ENCODE measurements at regions not wholly inside any gene's neighbourhood (a gene's known extent, or its start where the extent isn't known, plus 50 kb on each side); places are given as distances from the start of the nearest gene placed in this dataset.
"Not testable (repeated sequence)": the region's sequence is repeated elsewhere in the genome, so short reads cannot be mapped to it uniquely, and the experiment has no call there.

DNA sequence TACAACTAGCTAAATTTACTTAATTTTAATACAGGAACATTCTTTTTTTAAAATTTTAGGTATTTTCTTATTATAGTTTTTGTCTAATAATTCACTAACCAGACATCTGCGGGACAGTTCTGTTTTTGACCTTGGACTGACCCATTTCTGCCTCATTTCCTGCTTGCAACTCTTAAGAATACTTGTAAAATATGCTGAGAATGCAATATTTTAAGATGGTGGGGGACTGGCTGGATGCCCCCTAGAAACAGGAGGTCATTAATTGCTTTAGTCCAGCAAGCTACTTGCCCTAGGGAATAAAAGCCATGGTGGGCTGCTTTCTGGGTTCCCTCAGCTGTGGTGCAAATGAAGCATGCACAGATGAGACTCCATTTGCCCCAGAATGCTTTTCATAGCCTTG lies 2348.4 kb downstream of the PCDH7 start:
- no peak for DNase-seq

DNA sequence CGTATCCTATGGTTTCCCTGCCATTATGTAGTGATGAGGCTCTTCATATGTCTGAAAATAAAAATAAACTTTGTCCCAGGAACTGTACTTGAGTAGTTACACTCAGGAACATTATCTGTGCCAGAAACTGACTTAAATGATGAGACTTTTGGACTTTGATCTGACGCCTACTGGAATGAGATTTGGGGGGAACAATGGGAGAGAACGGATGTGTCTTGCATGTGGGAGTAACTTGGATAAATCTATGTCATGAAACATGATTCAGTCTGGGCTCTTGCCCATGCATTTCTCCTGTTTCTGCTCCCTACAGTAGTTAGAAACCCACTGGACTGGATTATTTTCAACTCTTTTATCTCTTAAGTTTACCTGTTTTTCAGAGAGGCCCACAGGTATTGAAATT lies 2351.4 kb downstream of the PCDH7 start:
- peak; percentile 55 for DNase-seq

DNA sequence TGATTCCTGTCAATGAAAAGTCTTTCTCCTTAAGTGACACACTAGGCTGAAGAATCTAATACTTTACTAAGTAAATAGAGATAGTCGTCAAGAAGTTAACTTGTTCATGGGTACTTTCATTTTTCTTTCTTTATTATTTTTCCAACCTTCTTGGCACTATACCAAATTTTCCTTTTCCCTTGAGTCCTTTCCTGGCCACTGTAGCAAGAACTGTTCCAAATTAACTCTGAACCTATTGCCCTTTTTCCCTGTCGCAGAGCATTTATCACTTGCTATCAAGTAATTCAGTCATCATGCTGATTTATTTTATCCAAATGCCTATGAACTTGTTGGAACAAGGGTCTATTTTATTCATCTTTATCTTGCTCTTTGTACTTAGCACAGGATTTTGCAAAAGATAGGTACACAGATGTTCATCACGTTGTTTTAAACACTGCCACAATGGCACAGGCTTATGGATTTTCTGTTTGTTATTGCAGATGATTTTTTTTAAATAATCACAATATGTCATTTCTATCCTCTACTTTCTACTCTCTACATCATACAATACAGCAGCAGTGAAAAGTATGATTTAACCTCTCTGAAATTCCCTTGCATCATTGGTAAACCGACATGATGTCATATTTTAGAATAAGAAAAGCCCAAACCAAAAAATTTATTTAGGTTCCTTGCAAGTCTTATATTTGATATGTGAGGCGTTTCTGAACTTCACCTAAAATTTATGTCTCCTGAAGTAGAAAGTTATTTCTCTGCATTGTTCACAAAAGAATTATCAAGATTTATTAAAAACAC lies 2352.3 kb downstream of the PCDH7 start:
- no peak for DNase-seq

DNA sequence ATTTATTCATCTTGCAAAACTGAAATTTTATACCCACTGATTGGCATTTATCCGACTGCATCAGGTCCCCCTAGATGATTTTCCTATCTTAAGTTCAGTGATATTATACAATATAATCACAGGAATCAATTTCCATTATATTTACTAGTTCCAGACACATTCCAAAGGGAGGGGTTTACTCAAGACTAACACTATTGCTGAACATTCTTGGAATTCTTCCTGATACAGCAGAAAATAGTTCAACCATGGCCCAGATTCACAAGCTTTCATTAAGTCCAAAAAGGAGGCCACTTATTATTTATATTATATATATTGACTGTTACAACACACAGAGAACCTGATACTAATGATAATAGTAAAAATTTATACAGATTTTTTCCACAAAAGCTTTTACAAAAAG lies 2353.6 kb downstream of the PCDH7 start:
- no peak for DNase-seq

DNA sequence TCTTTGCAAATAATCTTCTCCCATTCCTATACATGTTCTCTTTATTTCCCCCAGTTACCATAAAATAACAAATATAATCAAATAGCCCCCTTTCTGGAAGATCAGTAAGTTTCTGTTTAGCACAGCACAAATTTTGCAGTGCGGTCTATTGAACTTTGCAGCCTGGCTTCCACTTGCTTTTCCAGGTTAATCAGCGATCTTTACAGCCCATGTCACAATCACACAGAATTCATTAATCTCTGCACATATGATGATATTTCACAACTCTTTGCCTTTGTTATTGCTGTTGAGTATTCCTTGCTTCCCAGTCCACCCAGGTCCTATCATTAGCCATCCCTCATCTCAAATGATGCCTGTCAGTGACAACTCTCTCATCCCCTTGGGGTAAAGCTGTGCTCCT lies 2358.0 kb downstream of the PCDH7 start:
- DNase-seq = no peak

DNA sequence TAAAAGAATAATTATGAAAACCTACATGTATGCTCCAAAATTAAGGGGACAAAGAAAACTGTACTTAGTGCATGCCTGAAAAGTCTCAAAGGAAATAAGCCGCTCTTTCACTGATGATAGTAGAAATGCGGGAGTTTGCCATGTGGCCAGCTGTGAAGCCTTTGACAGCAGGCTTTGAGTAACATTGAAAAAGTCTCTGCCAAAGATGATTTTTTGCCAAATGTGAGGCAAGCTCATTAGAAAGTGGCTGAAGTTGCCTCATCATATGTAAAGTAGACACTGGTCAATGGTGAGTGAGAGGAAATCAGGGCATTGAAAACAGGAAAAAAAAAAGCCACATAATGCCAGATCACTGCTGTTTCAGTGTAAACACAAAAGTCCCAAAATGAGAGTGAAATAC lies 2360.1 kb downstream of the PCDH7 start:
- no peak for DNase-seq

DNA sequence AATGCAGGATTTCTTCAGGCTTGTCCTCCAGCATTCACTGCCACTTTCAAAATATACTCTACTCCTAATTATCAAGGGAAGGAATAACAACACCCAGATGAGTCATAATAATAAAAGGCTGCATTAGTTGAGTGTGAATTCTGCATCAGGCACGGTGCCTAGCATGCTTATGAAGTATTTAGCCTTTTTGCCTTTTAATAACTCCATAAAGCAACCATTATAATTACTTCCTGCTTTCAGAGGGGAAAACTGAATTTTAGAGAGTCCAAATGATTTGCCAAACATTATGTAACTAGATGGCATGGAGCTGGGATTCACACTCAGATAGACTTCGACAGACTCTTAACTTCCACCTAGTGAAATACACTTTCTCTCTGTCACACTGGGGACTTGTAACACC lies 2365.5 kb downstream of the PCDH7 start:
- no peak for DNase-seq

DNA sequence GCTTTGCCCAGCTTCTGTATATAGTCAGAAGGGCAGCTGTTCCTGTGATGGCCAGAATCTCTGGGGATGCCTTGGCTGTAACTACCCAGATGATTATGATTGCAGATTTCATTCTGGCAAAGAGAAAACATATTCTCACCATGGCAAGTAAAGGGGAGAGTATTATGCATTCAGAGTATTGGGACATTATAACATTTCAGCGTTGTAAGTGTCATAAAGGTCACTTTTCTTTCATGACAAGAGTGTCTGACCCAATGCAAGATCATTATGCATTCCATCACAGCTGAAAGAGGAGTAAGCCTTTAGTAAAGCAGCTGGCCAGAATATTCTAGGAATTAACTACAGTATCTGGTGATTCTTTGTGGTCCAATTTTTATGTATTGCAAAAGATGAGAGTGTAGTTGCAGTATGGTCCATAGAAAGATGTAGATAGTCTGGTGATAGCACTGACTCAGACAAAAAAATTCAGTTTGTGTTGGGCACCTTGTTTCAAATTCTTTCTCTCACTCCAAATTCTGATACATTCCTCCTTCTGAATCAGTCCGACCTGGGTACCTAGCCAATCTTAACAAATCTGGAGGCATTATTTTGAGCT lies 2366.3 kb downstream of the PCDH7 start:
- no peak for DNase-seq

DNA sequence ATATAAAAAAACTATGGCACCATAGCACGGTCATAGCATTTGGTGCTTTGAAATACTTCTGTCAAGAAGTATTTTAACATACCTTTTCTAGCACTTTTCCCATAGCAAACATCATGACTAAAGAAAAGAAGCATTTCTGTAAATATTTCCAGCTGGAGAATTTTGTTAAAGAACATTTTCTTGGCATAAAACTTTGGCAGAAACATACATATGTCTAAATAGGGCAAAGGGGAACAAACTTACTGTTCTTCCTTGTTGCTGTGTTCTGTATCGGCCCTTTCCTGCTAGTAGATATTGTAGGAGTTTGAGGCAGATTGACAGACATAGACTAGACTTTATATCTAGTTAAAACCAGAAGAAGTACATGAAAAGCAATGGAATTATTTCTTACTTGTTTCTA lies 2368.5 kb downstream of the PCDH7 start:
- DNase-seq = peak; percentile 43

DNA sequence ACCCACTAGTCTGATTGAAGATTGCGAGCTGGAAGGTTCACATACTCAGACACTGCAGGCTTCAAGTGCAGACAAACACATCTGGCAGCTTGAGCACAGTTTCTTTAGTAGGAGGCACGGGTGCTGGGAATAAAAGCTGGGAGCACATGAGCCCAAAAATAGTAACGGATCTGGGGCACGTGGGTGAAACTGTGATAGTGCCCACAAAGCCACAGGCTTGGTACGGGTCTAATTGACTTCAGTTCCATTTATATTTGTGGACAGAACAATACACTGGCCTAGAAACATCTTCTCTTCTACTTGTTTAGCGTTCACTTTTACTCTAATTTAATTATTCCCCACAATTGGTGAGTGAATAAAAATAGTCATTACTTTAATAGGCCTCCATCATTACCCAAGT lies 2370.7 kb downstream of the PCDH7 start:
- no peak for DNase-seq

DNA sequence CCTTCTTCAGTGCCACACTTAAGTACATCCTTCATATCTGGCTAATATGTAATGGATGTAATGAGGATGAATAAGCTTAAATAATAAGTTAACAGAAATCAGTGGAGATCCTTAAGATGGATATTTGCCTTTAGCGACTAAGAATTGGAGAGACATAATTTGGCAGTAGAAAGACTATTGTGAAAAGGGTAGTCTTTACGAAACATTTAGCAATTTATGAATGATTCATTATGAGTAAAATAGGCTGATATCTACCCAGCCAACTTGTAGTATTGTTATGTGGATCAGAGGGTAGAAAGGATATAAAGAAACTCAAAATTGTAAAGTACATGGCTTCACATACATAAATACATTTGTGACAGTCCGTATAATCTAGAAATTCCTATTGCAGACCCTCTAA lies 2371.8 kb downstream of the PCDH7 start:
- no peak for DNase-seq

DNA sequence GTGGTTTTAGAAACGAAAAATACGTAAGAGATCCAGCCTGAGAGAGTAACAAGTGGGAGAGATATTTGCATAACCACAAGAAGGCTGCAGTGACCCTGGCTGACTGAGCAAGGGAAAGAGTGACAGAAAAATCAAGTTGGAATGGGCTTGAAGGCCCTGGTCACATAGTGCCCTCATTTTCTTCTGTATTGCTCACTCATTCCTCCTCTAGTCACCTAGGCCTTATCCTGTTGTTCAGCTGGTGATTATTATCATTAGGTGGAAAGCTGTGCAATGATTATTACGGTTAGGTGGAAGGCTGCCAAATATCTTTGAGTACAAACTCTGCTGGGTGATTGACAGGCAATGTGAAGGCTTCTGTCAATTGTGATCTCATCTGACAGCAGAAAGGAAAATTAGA lies 2384.1 kb downstream of the PCDH7 start:
- no peak for DNase-seq

DNA sequence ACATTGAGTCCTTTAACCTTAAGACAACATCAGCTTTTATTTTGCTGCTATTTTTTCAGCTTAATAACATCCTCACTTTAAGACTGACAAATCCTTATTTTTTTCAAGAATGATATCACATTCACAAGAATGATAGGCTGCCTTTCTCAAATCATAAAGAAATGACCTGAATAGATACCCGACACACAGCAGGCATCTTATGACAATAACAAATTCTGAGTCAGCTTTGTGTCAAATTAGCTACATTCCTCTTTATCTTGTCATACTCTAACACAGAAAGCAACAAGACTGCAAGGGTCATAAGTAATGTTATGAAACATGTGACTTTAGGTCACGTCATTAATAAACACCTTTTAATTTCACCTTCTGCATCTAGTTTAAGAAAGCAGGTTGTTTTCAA lies 2387.6 kb downstream of the PCDH7 start:
- no peak for DNase-seq

DNA sequence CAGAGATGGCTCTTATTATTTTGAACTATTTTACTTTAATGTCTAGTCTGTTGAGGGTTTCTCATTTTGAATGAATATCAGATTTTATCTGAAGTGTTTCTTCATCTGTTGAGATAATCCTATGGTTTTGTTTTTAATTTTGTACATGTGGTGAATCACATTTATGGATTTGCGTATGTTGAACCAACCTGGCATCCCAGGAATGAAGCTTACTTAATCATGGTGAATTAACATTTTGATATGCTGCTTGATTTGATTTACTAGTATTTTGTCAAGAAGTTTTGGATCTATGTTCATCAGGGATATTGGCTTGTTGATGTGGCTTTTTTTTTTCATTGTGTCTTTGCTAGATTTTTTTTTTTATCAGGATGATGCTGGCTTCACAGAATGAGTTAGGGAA lies 2390.9 kb downstream of the PCDH7 start:
- DNase-seq = no peak

DNA sequence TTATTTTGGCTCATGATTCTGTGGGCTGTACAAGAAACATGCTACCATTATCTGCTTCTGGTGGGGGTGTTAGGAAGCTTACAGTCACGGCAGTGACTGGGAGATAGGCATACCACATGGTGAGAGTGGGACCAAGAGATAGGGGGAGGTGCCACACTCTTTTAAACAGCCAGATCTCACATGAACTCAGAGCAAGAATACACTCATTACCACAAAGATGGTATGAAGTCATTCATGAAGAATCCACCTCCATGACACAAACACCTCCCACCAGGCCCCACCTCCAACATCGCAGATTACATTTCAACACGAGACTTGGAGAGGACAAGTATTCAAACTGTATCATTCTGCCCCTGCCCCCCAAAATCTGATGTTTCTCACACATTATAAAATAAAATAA lies 2396.7 kb downstream of the PCDH7 start:
- DNase-seq = no peak

DNA sequence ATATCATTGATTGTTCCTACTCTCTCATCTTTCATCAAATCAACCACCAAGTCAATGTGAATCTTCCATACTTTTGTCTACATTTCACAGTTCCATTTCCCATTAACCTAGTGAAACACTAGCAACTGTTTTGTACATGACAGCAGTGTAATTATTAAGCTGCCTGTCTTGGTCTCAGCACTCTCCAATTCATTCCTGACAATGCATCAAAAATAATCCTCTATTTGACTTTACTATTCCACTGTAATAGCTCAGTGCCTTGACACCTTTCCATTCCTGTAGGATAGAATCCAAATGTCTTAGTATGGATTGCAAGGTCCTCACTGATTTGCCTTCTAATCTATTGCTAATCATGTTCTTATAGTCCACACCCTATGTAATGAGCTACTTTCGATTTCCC lies 2405.8 kb downstream of the PCDH7 start:
- no peak for DNase-seq

DNA sequence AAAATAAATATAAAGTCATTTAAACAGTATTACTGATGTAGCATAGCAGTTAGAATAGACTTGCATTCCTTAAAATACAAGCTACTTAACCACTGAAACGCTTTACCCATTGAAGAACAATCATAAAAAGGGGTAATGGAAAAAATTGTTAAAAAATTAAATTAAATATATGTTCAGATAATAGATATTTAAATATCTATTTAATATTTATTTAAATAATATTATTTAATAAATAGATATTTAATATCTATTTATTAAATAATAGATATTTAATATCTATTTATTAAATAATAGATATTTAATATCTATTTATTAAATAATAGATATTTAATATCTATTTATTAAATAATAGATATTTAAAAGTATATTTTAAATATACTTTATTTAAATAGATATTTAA lies 2410.5 kb downstream of the PCDH7 start:
- DNase-seq = not testable (repeated sequence)

DNA sequence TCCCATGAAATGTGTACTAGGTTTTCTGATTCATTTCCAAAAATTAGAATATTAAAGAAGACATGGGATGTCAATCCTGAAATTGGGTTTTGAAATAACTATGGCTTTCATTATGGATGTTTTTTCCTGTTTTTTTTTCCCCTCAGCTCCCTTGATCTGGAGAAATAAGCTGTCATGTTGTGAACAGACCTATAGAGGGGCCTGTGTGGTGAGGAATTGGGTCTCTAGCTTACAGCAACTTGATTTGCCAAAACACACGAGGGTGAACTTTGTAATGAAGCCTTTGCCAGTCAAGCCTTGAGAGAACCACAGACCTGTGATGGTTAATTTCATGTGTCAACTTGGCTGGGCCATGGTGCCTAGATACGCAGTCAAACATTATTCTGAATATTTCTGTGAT lies 2413.6 kb downstream of the PCDH7 start:
- no peak for DNase-seq

DNA sequence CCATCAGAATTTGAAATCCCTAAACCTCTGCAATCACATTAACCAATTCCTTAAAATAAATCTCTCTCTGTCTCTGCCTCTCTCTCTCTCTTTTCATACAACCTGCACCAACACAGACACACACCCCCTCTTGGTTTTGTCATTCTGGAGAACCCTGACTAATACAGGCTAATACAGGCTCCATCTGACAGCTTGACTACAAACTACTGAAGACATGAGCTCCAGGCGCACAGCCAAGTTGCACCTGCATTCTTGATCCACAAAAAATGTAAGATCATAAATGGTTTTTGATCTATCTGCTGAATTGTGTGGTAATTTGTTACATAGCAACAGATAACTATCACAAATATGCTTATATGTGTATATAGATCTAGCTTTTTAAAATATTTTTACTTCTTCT lies 2414.2 kb downstream of the PCDH7 start:
- no peak for DNase-seq

DNA sequence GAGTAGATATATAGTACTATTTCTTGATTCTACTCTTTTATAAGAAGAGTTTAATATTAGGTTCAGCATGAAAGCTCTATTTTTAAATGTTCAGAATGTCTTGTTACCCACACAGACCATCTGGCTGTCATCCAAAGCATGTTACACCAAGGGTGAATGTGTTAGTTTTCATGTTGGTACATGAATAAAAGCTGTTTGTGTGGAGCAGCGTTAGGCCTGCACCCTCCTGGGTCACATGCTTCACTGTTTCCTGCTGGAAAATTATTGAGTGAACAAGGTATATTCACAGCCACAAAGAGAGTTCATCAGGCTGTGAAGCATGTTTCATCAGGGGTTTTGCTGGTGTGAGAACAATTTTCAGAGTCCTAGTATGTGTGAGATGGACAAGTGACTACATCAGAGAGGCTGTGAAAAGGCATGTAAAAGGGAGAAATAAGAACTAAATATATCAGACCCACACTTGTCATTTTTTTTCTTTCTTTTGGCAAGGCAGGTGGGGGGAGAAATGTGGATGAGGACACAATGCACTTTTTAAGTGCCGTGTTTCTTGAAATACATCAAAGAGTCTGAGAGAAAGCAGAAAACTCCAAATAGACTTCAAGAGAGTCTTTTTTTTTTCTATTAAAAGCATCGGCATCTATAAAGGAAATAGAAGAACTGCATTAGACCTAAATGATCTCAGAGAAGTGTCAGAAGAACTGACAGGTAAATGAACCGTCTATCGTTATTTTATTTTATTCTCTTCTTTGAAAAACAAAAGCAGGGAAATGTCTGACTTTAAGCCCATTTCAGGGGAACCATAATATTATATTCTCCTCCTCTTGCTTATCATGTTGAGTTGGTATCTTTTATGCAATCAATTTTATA lies 2429.7 kb downstream of the PCDH7 start:
- DNase-seq = no peak

DNA sequence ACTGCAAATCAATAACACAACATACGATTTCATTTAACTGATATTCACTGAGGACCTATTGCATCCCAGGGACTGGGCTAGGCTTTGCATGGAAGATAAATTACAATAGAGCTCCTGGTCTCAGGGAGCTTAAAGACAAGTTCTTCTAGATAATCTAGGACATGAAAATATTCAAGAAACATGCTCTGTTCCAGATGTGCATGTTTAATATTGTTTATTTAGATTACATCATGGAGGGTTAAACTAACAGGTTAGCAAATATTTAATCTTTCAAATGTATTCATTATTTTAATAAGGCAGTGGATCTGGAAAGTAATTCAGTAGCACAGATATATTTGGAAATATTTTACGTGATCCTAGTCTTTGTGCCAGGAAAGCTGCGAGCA lies 2430.3 kb downstream of the PCDH7 start:
- no peak for DNase-seq

DNA sequence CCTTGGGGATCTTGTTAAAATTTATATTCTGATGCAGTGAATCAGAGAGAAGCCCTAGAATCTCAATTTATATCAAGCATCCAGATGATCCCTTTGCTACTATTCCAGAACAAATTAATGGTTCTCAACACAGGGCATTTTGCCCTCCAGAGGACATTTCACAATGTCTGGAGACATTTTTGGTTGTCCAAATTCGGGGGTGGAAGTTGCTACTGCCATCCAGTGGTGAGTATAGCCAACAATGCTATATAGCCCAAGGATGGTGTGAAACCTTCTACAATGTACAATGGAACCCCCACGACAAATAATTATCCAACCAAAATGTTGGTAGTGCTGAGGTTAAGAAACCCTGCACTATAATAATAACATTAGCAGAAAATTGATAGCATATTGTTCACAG lies 2440.0 kb downstream of the PCDH7 start:
- DNase-seq = no peak

DNA sequence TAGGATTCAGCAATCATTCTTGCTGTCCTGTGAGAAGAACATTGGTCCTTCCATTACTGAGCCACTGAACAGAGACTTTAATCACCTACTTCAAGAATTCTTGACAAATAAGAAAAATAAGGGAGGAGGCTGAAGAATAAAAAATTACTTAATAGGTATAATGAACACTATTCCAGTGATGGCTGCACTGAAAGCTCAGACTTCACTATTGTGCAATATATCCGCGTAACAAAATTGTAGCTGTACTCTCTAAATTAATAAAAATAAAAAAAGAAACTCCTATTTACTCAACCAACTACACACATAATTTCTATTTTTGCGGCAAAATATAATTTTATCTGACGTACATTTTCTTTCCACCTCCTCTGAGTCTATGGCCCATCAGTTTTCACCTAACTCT lies 2441.0 kb downstream of the PCDH7 start:
- no peak for DNase-seq

Data from muscle of arm (tissue), 1 donor.